ENCODE measurements at regions not wholly inside any gene's neighbourhood (a gene's known extent, or its start where the extent isn't known, plus 50 kb on each side); places are given as distances from the start of the nearest gene placed in this dataset.

DNA sequence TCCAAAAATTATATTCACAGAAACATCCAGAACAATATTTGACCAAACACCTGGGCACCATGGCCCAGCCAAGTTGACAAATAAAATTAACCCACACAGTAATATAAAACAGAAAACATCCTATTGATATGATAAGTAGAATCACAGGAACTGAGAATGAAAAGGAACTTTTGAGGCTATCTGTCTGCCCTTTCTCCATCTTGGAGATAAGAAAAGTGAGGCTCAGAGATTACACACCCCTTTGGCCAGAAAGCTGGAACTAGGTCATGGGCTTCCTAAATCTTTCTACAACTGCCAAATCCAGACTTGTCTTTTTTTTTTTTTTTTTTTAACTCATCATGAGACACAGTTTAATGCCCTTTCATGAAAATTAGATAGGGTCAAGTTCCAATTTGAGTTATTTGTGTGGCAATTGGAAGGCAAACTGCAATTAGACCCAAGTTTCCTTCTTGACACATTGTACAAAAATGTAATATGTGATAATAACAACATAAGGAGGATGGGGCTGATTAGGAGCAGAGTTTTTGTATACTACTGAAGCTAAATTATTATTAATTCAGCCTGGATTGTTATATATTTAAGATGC lies 137.2 kb downstream of the RPL22L1 start:
- no peak for DNase-seq (ENCODE audit: low read depth, low spot score)

DNA sequence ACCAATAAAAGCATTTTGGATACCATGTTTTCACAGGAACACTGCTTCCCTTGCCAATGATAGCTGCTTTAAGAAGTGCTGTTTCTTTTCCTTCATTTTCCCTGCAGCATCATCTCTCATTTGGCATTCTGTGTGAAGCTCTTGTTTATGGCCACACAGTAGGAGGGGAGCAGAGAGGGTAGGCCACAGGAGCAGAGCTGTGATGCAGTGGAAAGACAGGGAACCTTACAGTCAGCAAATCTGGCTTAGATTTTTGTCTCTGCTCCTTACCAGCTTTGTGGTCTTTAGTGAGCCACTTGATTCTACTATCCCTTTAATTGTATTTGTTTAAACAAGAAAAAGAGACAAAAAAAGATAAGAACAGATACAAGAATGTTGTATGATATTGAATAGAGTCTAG lies 138.7 kb downstream of the RPL22L1 start:
- DNase-seq (ENCODE audit: low read depth, low spot score) = no peak

DNA sequence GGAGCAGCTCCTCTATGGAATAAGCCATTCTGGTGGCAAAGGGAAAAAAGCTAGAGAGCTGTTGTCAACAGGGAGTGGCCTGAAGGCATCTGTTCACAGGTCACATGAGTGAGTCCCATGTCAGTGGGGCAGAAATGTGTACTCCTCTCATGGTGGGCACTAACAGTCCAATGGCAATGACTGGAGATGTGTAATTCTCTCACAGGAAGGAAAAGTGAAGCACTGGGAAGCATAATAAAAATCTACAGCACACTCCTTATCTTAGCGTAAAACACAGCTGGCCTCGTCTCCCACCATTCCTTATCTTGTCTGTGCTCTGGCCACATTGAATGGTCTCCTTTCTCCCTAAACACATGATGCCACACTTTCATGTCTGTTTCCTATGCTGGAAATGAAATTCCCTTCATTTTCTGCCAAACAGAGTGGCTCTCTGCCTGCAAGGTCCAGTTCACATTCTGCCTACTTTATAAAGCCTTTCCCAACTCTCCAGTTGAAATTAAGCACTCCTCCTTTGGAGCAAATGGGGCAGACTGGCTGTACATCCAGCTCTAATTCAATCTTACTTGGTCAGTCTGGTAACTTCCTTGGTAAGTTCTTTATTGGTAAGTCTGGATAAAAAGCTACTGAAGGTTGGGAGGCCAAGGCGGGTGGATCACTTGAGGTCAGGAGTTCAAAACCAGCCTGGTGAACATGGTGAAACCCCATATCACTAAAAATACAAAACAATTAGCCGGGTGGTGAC lies 139.8 kb downstream of the RPL22L1 start:
- DNase-seq (ENCODE audit: low read depth, low spot score) = no peak

DNA sequence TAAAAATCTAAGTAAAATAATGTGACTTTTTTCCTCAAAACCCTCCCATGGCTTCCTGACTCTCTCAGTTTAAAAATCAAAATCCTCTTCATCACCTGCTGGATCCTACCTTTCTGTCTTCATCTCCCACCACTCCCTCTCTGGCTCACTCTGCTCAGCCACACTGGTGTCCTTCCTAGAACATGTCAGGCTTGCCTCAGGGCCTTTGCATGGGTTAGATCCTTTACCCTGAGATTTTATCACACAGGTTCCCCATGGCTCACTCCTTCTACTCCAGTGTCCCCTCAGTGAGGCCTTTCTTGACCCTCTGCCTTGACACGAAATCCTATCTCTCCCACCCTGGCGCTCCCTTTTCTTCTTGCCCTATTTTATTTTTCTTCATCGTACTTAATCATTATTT lies 141.8 kb downstream of the RPL22L1 start:
- no peak for DNase-seq (ENCODE audit: low read depth, low spot score)

DNA sequence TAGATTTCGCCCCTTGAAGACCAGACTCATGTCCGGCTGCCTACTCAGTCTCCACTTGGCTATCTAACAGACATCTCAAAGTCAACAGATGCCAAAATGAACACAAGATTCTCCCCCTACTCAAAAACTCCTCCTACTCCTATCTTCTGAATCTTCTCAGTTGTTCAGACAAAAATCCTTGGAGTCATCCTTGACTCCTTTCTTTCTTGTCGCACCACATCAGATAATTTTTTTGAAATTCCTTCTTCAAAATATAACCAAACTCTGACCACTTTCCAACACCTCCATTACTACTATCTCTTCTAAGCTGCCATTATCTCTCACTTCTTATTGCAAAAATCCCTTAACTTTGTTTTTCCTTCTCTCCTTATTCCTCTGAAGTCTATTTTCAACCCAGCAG lies 141.9 kb upstream of the SLC7A14 start:
- no peak for DNase-seq (ENCODE audit: low read depth, low spot score)

DNA sequence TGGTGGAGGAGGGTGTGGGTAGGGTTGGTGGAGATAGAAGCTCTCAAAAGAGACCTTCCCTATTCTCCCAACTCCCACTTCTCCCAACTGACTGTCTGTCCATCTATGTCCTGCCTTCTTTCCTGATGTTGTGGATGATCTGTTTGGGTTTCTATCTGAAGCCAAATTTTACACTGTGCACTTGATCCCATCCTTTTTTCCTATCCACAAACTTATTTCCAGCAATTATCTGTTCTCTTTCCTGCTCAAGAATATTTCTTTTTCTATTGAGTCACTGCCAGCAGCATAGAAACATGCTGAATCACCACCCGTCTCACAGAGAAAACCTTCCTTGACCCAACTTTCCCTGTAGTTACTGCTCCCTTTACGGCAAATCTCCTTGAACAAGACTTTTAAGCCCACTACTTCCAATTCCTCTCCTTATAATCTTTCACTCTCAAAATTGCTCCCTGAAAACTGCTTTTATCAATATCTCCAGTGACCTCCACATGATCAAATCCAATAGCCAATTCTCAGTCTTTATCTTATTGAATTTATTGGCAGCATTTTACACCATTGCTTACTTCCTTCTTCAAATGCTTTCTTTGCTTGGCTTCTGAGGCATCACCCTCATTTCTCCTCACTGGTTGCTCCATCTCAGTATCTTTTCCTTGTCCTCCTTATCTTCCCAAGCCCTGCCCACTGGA lies 141.2 kb upstream of the SLC7A14 start:
- no peak for DNase-seq (ENCODE audit: low read depth, low spot score)

DNA sequence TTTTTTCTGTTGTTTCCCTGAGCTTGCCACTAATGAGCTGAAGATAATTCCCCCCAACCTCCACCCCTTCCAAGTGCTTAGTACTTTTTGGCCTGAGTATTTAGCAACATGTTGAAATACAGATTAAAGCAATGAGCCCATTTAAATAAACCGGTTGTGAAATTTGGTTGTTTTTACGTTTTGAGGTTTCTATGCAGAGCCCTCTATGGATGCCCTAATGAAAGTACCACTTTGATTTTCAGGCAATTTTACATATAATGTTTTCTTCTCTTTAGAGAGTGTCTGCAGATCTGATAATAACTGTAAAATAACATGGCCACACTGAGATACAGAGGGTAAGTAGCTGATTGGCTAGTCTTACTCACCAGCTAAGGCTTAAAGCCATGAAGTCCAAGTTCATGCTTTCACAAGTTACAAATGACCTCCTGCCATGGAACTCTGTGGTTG lies 139.4 kb upstream of the SLC7A14 start:
- no peak for DNase-seq (ENCODE audit: low read depth, low spot score)

DNA sequence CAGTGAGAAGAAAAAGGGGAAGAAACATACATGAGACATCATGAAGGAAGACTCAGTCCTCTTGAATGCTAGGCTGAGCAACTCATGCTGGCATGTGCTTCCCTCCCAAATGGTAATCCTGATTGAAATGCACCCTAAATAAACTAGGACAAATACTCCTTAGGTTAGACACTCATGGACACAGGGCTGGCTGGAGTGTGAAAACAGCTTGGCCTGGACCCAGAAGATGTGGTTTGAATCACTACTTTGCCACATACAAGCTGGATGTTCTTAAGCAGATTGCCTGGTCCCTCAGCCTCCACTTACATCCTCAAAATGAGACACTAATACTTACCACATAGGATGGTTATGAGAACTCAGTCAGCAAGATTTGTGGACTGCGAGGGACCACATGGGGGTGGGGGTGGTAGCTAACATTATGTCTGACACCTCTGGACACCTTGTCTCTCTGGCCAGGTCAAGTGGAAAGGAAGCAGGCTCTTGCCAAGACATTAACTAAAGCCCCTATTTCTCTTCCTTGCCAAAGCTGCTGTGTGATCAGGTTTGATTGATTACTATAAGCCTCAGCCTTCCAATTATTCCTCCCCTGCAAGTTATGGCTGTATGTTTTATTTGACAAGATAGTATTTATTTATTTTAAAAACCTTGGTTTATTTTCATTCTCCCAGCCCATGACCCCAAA lies 138.9 kb upstream of the SLC7A14 start:
- DNase-seq (ENCODE audit: low read depth, low spot score) = no peak

DNA sequence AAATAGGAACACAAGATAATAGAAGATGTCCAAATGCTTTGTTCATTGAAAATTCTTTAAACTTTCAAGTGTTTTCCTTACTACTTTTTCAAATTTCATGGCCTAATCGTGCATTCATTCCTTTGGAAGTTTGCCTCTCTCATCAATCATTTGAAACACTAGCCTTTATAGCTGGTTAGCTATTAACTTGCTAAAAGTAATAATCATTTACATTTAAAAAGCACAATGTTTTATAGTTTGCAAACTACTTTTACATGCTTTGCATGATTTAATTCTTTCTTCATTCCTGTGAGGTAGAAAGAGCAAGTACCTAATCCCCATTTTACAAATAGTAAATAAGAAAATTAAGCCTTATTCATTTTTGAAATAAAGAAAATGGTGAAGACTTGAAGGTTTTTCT lies 137.4 kb upstream of the SLC7A14 start:
- DNase-seq (ENCODE audit: low read depth, low spot score) = no peak

DNA sequence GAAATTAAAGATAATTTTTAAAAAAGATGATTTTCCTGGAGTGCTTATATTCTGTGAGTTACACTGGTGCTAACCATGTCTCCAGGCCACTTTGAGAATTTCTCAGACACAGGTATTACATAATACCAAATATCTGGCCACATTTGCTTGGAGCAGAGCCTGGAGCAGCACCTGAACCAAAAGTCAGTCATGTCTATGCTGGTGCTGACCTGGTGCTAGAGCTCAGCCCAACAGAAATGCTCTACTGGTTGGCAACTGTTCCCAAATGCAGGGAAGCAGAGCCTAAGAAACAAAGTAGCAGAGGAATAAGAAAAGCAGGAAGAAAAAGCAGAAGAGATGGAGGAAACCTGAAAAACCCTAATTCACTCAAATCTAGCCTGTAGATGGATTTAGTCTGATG lies 135.7 kb upstream of the SLC7A14 start:
- peak; percentile 38 for DNase-seq (ENCODE audit: low read depth, low spot score)

DNA sequence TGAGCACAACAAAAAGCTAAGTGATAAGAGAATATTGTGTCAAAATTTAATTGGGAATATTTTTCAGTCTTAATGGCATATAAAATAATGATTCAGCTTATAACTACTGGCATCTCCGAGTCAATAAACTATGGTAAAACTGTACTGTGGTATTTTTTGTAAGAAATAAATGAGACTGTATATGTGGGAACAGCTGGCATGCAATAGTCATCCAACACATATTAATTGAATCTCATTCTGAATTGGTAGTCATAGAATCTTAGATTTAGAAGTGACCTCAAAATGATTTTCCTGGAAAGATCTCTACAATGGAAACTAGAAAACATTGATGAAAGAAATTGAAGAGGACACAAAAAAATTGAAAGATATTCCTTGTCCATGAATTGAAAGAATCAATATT lies 133.4 kb upstream of the SLC7A14 start:
- no peak for DNase-seq (ENCODE audit: low read depth, low spot score)

DNA sequence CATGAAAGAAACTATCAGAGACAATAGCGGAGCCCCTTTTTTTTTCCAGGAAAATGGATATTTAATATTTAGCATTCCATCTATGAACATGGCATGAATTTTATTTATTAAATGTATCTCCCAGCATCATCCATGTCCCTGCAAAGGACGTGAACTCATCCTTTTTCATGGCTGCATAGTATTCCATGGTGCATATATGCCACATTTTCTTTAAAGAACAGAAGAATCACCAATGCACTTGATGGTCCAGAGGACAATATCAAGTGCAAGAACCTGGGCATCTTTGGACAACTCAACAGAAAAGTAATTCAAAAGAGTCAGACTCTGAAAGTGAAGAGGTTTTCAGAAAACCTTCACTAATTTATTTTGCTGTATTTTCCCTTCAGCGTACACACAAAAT lies 133.0 kb upstream of the SLC7A14 start:
- DNase-seq (ENCODE audit: low read depth, low spot score) = no peak

DNA sequence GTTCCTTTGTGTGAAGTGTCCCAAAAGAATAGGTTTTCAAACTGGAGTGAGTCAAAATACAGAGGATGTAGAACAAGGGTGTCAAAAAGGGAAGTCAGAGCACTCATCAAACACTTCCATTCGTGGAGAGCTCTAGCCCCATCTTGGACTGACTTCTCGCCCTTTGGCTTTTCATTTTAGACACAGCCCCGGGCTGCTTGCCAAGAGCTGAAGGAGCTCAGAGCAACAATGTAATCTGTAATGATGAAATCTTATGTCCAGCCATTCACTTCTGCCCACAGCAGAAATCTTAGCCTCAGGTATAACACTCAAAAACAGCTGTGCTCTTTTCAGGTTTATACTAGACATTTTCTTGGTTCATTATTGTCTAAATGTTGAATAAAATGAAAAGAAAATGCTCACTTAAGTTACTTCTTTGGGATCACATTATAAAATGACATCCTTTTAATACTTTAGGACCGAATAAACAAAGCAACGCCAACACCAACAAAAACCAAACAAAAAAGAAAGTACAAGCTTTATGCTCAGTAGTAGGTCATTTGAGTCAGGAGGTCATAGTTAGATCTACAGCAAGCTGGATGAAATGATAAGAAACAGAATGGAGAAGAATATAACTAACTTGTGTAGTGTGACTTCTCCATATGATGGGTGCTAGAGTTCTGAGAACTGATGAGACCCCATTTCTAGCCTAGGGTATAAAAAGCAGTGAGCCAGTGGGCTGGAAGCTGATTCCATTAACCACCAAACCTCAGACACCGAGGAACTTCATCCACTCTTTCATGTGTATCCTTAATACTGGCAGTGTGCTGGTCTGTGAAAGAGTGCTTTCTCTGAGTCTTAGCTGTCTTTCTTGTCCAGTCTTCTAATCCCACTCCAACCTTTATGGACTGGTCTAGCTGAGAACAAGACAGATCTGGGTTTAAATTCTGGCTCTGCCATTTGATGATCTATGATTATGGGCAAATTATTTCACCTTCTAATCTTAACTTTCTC lies 131.8 kb upstream of the SLC7A14 start:
- no peak for DNase-seq (ENCODE audit: low read depth, low spot score)

DNA sequence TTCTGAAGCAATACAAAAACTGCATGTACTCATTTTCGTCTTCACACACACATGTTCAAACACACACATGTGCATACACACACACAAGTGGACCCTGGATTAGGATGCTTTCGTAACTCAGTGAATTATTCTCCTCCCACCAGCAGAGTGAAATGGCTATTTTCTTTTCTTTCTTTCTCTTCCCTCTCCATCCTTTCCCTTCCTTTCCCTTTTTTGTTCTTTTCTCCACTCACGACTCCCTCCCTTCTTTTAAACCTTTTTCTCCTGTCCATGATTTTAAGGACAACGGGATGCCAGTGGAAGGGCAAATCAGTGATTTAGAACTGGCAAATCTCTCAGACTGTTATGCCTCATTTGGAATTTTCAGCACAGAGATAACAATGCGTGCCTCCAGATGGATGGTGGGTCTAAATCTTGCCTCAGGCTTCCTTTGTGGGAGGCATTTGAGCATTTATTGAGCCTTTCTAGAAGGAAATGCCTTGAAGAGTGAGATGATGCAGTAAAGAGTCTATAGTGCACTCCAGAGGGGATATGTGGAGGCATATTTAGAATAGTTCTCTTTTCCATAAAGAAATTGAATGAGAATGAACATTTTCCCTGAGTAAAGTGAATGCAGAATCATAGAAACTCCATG lies 130.4 kb upstream of the SLC7A14 start:
- DNase-seq (ENCODE audit: low read depth, low spot score) = no peak

DNA sequence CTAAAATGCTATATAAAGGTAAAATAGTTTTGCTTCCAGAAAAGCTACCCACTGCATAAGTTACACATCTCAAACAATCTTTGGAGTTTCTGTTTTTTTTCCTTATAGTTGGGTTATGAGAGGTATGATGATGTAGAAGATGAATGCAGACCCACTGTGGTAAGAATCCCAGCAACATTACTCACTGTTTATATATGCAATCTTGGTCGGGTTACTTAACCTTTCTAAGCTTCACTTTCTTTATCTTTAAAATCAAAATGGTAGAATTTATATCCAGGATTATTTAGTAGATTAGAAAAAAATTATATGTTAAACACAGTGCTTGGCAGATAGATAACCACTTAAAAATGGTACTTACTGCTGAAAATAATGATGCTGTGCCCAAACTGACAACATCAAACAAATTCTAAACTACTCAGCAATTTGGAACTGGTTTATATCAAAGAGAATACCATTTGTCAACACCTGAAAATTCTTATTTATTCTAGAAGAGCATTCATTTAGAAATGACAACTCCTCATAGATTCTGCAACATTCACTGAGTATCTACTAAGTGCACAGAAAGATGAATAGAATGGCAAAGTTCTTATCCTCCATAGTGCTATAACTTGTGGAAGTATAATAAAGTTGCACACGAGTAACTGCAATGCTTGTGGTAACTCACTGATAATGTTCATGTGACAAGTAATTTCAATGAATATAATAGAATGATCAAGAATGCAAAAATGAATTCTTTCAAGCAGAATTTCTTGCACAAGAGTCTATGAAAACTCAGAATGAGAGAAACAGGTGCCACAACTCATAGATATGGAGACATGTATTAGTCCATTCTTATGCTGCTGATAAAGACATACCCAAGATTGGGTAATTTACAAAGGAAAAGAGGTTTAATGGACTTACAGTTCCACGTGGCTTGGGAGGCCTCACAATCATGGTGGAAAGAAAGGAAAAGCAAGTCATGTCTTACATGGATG lies 129.0 kb upstream of the SLC7A14 start:
- no peak for DNase-seq (ENCODE audit: low read depth, low spot score)

DNA sequence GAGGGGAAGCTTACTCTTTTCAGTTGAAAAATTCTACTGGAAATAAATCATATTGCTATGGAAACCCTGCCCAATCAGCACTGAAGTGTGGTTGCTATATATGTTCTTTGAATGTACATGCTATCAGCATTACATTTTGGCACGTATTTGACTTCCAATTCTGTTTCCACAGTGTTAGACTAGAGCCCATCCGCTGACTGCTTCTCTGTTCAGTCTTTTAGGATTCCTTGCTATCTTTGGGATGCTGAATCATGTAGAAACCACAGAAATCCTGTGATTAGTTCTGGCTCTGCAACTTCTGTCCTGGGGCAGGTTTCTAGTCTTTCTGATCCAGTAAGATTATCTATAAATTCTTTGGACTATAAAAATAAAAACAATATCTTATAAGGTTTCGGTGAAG lies 128.2 kb upstream of the SLC7A14 start:
- DNase-seq (ENCODE audit: low read depth, low spot score) = no peak

DNA sequence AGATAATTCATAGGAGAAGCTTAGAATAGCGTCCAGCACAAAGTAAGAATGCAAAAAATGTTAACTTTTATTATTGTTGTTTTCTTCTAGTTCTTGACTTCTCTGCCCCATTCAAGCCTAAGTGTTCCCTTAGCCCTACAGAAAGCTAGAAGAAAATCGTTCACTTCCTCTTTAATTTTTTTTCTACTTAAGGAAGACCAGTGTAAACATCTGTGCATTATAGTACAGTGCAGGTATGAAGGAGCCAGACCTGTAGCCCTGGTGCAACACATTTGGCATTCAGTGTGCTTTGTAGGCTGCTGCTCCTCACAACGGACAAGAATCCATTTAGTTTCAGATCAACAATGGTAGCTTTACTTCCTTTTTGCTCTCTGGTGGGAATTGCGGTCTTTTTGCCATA lies 127.8 kb upstream of the SLC7A14 start:
- DNase-seq (ENCODE audit: low read depth, low spot score) = no peak

DNA sequence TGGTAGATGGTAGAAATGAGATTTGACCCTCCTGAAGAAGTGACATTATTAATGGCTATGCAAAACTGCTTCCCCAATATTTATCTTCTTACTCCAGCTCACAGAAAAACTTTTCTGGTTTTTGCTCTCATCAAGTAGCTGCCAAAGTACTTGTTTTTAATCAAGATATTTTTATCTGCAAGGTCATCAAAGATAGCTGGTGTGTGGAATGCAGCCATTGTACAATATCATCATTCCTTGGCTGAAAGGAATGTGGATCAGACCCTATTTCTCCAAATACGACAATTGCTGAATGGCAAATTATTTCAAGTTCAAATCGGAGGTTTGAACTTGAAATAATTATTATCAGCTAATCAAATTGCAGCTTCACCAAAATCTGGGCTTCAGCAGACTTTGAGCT lies 126.9 kb upstream of the SLC7A14 start:
- DNase-seq (ENCODE audit: low read depth, low spot score) = no peak

DNA sequence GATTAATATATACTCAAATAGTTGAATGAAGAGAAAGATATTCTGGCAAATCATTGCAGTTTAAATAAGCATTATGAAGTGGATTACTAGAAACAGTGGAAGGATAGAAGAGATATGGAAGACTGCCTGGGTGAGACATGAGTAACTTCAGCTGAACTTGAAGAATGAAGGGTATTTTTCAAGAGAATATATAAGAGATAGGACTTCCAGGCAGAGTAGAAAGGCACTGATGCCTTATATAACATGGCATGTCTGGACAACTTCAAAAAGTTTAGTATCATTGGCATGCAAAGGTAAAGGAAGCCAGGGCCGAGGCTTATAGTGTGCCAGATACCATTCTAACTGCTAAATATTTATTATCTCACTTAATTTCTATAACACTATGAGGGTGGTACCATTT lies 126.5 kb upstream of the SLC7A14 start:
- DNase-seq (ENCODE audit: low read depth, low spot score) = no peak

DNA sequence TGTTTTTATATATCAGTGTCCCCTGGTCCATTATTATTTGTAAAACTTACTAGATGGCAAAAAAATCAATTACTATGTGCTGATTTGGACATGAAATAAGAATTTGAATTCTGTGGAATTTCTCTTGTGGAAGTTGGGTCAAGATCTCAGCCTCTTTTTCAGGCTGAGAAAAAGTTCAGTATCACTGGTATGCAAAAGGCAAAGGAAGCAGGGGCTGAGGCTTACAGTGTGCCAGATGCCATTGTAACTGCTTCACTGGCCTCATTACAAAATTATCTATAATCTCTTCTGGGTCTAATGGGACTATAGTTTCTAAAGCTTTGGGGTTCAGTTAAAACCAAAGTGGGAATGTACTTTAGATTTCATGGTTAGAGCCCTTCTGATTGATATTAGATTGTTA lies 125.9 kb upstream of the SLC7A14 start:
- no peak for DNase-seq (ENCODE audit: low read depth, low spot score)
